ENCODE measurements at regions not wholly inside any gene's neighbourhood (a gene's known extent, or its start where the extent isn't known, plus 50 kb on each side); places are given as distances from the start of the nearest gene placed in this dataset.

DNA sequence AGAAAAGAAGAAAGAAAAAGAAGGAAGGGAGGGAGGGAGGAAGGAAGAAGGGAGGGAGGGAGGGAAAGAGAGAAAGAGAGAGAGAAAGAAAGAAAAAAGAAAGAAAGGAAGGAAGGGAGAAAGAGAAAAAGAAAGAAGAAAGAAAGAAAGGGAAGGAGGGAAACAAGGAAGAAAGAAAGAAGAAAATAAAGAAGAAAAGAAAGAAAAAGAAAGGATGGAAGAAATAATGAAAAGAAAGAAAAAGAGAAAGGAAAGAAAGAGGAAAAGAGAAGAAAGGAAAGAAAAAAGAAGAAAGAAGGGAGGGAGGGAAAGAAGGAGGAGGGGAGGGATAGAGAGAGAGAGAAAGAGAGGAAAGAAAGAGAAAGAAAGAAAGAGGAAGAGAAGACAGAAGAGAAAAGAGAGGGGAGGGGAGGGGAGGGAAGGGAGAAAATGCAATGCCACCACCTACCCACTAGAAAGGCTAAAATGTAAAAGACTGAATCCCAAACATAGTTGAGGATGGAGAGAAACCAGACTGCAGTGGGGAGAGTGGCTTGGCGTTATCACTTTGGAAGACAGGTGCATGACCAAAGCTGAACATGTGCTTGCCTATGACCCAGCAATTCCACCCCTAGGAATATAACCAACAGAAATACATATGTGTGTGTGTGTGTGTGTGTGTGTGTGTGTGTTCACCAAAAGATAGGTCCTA lies 66.9 kb upstream of the KLF13 start:
- H3K27me3 ChIP-seq (ENCODE audit: insufficient read depth, low read length), result peaks cover 15% of the 10 kb centered on the region
- H3K9me3 ChIP-seq (ENCODE audit: low read length), result no peaks in the 10 kb centered on the region
- no peaks in the 10 kb centered on the region for H3K36me3 ChIP-seq (ENCODE audit: insufficient read depth, low read length)
- no peak overlapping the region for H2AFZ ChIP-seq (ENCODE audit: low read depth, low read length)
- no peaks in the 10 kb centered on the region for H3K4me1 ChIP-seq (ENCODE audit: insufficient read depth, low read length)
- H3K4me3 ChIP-seq (ENCODE audit: low read length), result no peak overlapping the region

DNA sequence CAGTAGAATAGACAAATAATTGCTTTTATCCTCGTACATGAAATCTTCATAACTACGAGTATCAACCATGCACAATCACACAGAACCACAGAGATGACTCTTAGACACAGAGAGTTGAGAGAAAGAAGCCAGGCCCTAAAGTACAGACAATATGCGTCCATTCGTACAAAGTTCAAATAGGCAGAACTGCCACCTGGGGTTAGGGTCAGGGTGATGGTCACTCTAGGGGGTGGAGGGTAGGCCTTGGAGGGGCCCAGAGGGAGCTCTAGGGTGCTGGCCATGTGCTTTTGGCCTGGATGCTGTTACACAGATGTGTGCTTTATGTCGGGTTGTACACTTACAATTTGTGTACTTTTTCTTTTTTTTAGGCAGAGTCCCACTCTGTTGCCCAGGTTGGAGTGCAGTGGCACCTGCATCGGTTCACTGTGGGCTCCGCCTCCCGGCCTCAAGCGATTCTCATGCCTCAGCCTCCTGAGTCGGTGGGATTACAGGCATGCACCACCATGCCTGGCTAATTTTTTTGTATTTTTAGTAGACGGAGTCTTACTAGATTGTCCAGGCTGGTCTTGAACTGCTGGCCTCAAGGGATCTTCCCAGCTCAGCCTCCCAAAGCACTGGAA lies 65.9 kb upstream of the KLF13 start:
- Histone ChIP-seq H2AFZ (ENCODE audit: low read depth, low read length) (no peak overlapping the region), H3K36me3 (ENCODE audit: insufficient read depth, low read length) (no peaks in the 10 kb centered on the region), H3K9me3 (ENCODE audit: low read length) (no peaks in the 10 kb centered on the region), H3K27me3 (ENCODE audit: insufficient read depth, low read length) (peaks cover 15% of the 10 kb centered on the region), H3K4me1 (ENCODE audit: insufficient read depth, low read length) (peaks cover 4% of the 10 kb centered on the region), H3K4me3 (ENCODE audit: low read length) (no peak overlapping the region)

DNA sequence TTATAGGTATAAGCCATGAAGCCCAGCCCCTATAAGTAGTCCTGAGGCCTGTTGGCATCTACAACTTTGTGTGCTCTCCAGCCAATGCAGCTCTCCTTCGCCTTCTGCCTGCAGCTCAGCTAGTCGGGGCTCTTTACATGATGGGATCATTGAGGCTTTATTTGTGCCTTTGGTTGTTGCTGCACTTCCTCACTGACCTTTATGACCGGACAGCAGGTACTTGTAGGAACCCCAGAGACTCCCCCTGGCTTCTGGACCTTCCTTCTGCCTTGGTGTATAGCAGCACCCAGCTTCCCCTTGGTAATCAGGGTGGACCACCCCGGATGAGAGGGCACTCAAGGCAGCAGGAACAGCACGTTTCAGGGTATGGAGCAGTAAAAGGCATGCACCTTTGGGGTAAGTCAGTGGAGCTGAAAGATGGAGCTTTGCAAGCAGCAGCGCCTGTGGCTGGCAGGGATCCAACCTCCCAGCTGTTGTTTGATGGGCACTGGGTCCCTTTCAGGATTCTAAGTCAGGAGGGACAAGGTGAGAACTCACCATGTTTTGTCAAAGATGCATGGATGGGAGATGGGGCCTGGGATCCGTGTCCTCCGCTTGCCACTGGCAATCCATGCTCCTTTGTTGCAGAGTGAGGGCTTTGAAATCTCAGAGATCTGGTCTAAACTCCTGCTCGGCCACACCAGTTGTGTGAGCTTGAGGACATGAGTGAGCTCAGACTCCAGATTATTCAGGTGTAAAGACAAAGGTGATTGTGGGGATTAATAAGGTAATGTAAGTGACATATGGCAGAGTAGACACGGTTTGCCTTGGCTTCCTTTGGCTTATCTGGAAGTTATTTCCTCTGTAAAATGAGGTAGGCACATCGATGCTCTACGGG lies 65.1 kb upstream of the KLF13 start:
- Histone ChIP-seq H3K9me3 (ENCODE audit: low read length) (no peaks in the 10 kb centered on the region), H3K4me3 (ENCODE audit: low read length) (no peak overlapping the region), H3K36me3 (ENCODE audit: insufficient read depth, low read length) (no peaks in the 10 kb centered on the region), H3K4me1 (ENCODE audit: insufficient read depth, low read length) (peaks cover 7% of the 10 kb centered on the region), H3K27me3 (ENCODE audit: insufficient read depth, low read length) (peaks cover 15% of the 10 kb centered on the region), H2AFZ (ENCODE audit: low read depth, low read length) (no peak overlapping the region)

DNA sequence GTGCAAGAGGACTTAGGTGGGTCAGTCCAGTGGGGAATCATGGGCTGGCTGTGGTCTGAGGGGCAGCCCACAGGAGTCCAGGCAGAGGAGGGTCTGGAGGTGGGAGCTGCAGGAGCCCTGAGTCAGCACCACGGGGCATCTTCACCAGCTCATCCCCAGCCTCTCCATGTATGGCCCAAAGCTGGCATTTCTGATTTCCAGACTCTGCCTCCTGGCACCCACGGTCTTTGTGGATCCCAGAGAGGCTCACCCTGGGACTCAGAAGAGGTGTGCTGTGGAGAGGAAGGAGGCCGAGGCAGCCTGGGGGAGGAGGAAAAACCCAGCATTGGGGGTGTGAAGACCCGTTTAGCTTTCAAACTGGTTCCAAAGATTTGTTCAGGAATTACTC lies 64.5 kb upstream of the KLF13 start:
- no peaks in the 10 kb centered on the region for H3K36me3 ChIP-seq (ENCODE audit: insufficient read depth, low read length)
- peaks cover 8% of the 10 kb centered on the region for H3K4me1 ChIP-seq (ENCODE audit: insufficient read depth, low read length)
- H2AFZ ChIP-seq (ENCODE audit: low read depth, low read length), result no peak overlapping the region
- H3K9me3 ChIP-seq (ENCODE audit: low read length), result no peaks in the 10 kb centered on the region
- H3K27me3 ChIP-seq (ENCODE audit: insufficient read depth, low read length), result peaks cover 15% of the 10 kb centered on the region
- H3K4me3 ChIP-seq (ENCODE audit: low read length), result no peak overlapping the region

DNA sequence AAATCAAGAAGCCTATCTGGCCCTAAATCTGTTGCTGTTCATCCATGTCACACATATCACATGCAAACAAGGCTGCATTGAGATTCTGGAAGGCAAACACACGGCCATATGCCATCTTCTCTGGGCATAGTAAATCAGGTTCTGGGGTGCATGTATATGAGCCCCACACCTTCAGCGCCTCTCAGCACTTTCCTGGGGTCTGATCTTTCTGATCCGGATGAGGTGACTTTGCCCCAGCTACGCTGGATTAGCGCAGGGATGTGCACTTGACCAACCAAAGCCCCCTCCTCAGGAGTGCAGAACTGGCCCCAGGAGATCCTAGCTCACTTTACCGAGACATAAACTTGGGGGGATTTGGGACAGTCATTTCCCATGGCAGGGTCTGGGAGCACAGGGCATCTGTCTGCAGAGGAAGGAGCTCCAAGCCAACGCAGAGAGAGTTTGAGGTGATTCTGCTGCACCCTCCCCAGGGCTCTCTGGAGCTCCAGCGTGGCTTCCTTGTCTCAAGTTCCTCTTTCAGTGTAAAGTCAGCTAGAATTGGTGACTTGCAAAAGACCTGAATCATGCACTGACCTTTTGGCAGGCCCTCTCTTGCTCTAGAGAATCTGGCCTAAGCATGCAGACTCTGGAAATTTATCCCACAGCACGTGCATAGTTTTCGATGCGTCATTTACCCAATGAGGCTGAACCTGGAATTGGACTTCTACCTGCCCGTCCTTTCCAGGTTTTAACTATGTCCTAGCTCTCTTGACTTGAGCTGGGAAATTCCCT lies 63.5 kb upstream of the KLF13 start:
- H2AFZ ChIP-seq (ENCODE audit: low read depth, low read length), result no peak overlapping the region
- peaks cover 15% of the 10 kb centered on the region for H3K27me3 ChIP-seq (ENCODE audit: insufficient read depth, low read length)
- H3K4me1 ChIP-seq (ENCODE audit: insufficient read depth, low read length), result peaks cover 8% of the 10 kb centered on the region
- H3K36me3 ChIP-seq (ENCODE audit: insufficient read depth, low read length), result no peaks in the 10 kb centered on the region
- H3K4me3 ChIP-seq (ENCODE audit: low read length), result no peak overlapping the region
- no peaks in the 10 kb centered on the region for H3K9me3 ChIP-seq (ENCODE audit: low read length)

DNA sequence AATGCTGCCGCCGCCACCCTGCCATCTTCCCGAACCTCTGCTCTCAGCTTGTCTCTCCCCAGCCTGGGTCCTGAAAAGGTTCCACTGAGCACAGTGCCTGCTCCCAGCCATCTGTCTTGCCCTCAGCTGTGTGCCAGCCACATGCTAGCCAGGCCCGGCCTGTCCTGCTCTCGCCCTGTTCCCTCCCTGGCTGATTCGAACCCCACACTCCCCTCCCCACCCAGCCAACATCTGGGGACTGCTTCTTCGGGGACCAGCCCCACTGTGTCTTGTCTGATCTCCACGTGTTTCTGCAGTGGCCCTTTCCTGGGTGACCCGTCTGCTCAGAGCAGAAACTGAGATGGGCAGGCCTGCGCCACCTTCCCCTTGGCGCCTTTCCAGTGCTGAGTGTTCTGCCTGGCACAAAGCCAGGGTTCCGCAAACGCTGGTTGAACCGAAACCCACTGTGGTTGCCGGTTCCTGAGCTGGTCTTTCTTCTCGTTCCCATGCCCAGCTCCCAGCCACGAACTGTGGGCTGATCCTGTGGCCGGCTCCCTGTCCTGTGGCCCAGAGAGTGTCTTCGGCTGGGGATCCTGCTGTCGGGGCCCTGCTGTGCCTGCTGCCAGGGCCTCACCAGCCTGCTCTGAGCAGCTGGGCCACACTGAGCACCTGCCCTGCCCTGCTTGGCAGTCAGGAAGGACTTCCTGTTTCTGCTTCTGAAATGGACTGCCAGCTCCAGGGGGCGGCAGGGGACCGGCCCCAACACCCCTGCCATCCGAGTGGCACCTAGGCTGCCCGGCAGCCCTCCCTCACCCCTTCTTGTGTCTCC lies 62.7 kb upstream of the KLF13 start:
- H3K4me3 ChIP-seq (ENCODE audit: low read length), result no peak overlapping the region
- no peaks in the 10 kb centered on the region for H3K9me3 ChIP-seq (ENCODE audit: low read length)
- peaks cover 8% of the 10 kb centered on the region for H3K4me1 ChIP-seq (ENCODE audit: insufficient read depth, low read length)
- H2AFZ ChIP-seq (ENCODE audit: low read depth, low read length), result no peak overlapping the region
- H3K36me3 ChIP-seq (ENCODE audit: insufficient read depth, low read length), result no peaks in the 10 kb centered on the region
- H3K27me3 ChIP-seq (ENCODE audit: insufficient read depth, low read length), result peaks cover 15% of the 10 kb centered on the region

DNA sequence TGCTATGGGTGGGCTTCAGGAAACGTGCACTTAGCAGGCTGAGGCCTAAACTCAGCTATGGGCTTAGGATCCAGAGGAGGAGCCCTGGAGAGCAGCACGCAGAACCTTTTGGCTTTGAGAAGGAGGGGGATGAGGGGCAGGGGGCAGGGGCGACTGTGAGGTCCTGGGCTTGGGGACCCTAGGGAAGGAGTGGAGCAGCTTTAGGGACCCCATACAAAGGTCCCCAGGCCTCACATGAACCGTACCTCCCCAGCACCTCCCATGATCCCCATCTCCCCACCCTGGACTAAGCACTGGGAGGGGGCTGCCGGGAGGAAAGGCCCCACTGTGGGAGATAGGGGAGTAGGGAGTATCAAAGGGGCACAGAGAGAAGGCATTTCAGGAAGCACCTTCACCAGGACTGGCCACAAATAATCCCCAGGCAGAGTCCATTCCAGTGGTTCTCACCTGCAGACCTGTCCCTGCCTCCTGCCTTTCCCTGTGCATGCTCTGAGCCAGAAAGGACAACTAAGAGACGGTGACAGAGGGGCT lies 62.0 kb upstream of the KLF13 start:
- Histone ChIP-seq H3K9me3 (ENCODE audit: low read length) (no peaks in the 10 kb centered on the region), H3K4me3 (ENCODE audit: low read length) (no peak overlapping the region), H2AFZ (ENCODE audit: low read depth, low read length) (no peak overlapping the region), H3K27me3 (ENCODE audit: insufficient read depth, low read length) (peaks cover 15% of the 10 kb centered on the region), H3K36me3 (ENCODE audit: insufficient read depth, low read length) (no peaks in the 10 kb centered on the region), H3K4me1 (ENCODE audit: insufficient read depth, low read length) (peaks cover 8% of the 10 kb centered on the region)

DNA sequence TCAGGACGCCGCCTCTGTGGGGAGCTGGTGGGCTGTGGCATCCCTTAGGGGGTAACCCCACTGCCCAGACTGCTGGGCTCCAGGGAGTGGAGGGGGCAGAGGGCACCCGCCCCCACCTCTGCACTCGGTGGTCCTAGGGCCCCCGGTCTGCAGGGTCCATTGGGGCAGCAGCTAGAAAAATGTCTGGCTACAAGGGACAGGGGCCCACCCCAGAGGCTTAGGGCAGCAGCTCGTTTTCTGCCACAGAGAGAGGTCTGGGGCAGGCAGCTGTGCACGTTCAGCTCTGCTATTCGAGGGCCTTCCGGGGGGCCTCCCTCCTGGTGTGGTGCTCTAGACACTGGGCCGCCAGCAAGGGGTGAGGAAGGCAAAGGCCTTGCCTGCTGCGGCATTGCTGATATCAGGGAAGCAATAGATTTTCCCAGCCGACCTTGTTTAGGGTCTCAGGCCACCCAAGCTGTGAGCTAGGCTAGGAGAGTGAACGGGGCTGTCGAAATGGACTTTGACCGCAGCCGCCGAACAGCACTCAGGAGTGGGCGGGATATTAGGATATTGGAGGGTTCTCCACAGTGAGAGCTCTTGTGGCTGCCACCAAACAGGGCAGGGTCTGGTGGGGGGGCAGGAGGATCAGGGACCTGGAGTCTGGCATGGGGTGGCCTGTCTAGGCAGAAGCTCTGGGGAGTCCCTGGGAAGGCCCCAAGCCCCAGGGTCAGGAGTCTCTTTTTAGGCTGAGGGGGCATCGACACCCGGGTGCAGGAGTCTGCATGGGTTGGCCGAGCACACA lies 61.4 kb upstream of the KLF13 start:
- no peak overlapping the region for H2AFZ ChIP-seq (ENCODE audit: low read depth, low read length)
- peaks cover 8% of the 10 kb centered on the region for H3K4me1 ChIP-seq (ENCODE audit: insufficient read depth, low read length)
- no peaks in the 10 kb centered on the region for H3K9me3 ChIP-seq (ENCODE audit: low read length)
- H3K36me3 ChIP-seq (ENCODE audit: insufficient read depth, low read length), result no peaks in the 10 kb centered on the region
- peaks cover 15% of the 10 kb centered on the region for H3K27me3 ChIP-seq (ENCODE audit: insufficient read depth, low read length)
- H3K4me3 ChIP-seq (ENCODE audit: low read length), result no peak overlapping the region

DNA sequence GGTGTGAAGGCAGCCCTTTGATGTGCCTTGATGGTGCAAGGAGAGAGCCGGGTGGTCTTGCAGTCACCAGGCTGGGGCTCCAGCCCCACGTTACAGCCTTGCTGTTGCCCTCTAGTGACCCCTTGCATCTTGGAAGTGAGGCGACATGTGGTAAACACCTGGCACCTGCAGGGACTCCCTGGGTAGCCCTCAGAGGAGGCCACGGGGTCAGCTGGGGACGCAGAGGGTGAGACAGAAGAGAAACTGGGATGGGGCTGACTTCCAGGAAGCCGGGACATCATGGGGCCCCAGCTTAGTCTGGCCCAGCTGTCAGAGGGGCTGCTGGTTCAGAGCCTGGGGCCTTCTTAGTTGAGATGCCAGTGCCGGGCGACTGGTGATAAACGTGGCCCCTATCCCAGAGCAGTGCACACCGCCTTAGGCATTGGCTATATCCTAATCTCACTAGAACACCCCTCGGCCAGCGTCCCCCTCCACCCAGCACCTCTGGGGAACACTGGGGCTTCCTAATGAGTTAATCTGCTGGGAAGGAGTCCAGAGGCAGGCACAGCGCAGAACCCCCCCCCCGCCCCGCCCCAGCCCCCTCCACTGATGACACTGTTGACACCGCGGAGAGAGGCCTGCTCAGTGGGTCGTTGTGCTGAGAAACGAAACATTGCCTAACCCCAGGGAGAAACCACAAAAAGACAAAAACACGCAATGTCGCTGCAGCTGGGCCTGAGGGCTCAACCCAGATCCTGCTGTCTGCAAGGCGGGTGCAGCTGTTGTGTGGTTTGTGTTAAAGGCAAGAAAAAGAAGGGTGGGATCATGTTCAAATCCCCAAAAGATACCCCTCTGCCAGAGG lies 60.5 kb upstream of the KLF13 start:
- Histone ChIP-seq H3K9me3 (ENCODE audit: low read length) (no peaks in the 10 kb centered on the region), H3K36me3 (ENCODE audit: insufficient read depth, low read length) (no peaks in the 10 kb centered on the region), H3K27me3 (ENCODE audit: insufficient read depth, low read length) (peaks cover 15% of the 10 kb centered on the region), H3K4me1 (ENCODE audit: insufficient read depth, low read length) (peaks cover 8% of the 10 kb centered on the region), H2AFZ (ENCODE audit: low read depth, low read length) (no peak overlapping the region), H3K4me3 (ENCODE audit: low read length) (no peak overlapping the region)

DNA sequence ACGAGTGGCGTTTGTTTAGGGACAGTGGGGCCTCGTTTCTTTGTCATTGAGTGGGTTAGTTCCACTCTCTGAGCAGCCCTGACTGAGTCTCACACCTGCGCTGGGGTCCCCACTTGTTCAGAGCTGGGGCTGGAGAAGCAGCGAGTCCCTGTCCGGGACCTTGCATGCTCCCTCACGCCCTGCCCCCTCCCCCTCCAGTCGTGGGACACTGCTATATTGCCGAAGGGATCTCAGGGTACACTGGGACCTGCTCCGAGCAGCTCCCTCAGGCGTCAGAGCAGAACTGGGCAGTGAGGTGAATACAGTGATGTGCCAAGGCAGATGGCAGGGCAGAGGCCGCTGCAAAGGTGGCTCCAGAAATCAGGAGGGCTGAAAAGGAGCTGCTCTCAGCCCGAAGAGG lies 59.9 kb upstream of the KLF13 start:
- Histone ChIP-seq H3K4me3 (ENCODE audit: low read length) (no peak overlapping the region), H3K9me3 (ENCODE audit: low read length) (no peaks in the 10 kb centered on the region), H3K36me3 (ENCODE audit: insufficient read depth, low read length) (no peaks in the 10 kb centered on the region), H3K4me1 (ENCODE audit: insufficient read depth, low read length) (peaks cover 8% of the 10 kb centered on the region), H2AFZ (ENCODE audit: low read depth, low read length) (no peak overlapping the region), H3K27me3 (ENCODE audit: insufficient read depth, low read length) (peaks cover 15% of the 10 kb centered on the region)
